Neural cell (in vitro differentiated cells): ENCODE measurements at regions not wholly inside any gene's neighbourhood (a gene's known extent, or its start where the extent isn't known, plus 50 kb on each side); places are given as distances from the start of the nearest gene placed in this dataset.
"Not testable (repeated sequence)": the region's sequence is repeated elsewhere in the genome, so short reads cannot be mapped to it uniquely, and the experiment has no call there.

Source experiments
- H2AFZ ChIP-seq: fragments of 200-600, 300-800 bp; sonication (generic), shearing (Covaris generic); 2 replicates; pipeline ENCODE4 v1.6.0; 2014; ENCODE audit warnings: low read depth, mild to moderate bottlenecking, antibody characterized with exemption, low read length, moderate library complexity
- H3F3A ChIP-seq: fragments of 200-600 bp; shearing (Covaris generic); 2 replicates; pipeline ENCODE4 v1.6.1; 2016; ENCODE audit warnings: mild to moderate bottlenecking, moderate library complexity, mixed read lengths, antibody characterized with exemption, low read length; ENCODE audit not compliant: insufficient read depth, poor library complexity, severe bottlenecking
- H3K27ac ChIP-seq: fragments of 200-600, 300-800 bp; sonication (generic), shearing (Covaris generic); 2 replicates; pipeline ENCODE4 v1.5.1; 2014; ENCODE audit warnings: mild to moderate bottlenecking, low read length, moderate library complexity
- H3K27me3 ChIP-seq: fragments of 300-800, 200-600 bp; sonication (generic), shearing (Covaris generic); 2 replicates; pipeline ENCODE4 v1.6.0; 2014; ENCODE audit warnings: mild to moderate bottlenecking, low read depth, low read length, moderate library complexity; ENCODE audit not compliant: insufficient read depth
- H3K36me3 ChIP-seq: fragments of 300-800, 200-600 bp; sonication (generic), shearing (Covaris generic); 2 replicates; pipeline ENCODE4 v1.5.1; 2014; ENCODE audit warnings: mild to moderate bottlenecking, antibody characterized with exemption, low read length, moderate library complexity; ENCODE audit not compliant: insufficient read depth
- H3K4me2 ChIP-seq: fragments of 300-800, 200-600 bp; sonication (generic), shearing (Covaris generic); 2 replicates; pipeline ENCODE4 v1.6.0; 2014; ENCODE audit warnings: mild to moderate bottlenecking, low read length
- H3K4me3 ChIP-seq: fragments of 300-800, 200-600 bp; sonication (generic), shearing (Covaris generic); 2 replicates; pipeline ENCODE4 v1.5.1; 2014; ENCODE audit warnings: mild to moderate bottlenecking, low read length, moderate library complexity
- H3K79me2 ChIP-seq: fragments of 200-600 bp; shearing (Covaris generic); replicated peaks from 2 replicates; pipeline ENCODE4 v1.6.0; 2014; ENCODE audit warnings: mild to moderate bottlenecking, low read length, moderate library complexity; ENCODE audit not compliant: insufficient read depth
- H3K9ac ChIP-seq: fragments of 300-800, 200-600 bp; sonication (generic), shearing (Covaris generic); 2 replicates; pipeline ENCODE4 v1.6.1; 2016; ENCODE audit warnings: mild to moderate bottlenecking, low read length, mixed read lengths
- H3K9me2 ChIP-seq: fragments of 200-600 bp; shearing (Covaris generic); 2 replicates; pipeline ENCODE4 v1.6.1; 2016; ENCODE audit warnings: mild to moderate bottlenecking, low read length, mixed read lengths; ENCODE audit not compliant: insufficient read depth
- H3K9me3 ChIP-seq: fragments of 200-600, 300-800 bp; sonication (generic), shearing (Covaris generic); 2 replicates; pipeline ENCODE4 v1.6.1; 2016; ENCODE audit warnings: mild to moderate bottlenecking, mixed run types, low read length, moderate library complexity, mixed read lengths
- H4K20me1 ChIP-seq: fragments of 200-600 bp; shearing (Covaris generic); 2 replicates; pipeline ENCODE4 v1.6.1; 2016; ENCODE audit warnings: mild to moderate bottlenecking, mixed run types; ENCODE audit not compliant: insufficient read depth
- CTCF ChIP-seq: fragments of 450-650 bp; IDR thresholded peaks from 2 replicates; pipeline ENCODE4 v1.5.1; 2014; ENCODE audit warnings: antibody characterized with exemption, mild to moderate bottlenecking, moderate library complexity; ENCODE audit not compliant: poor library complexity, severe bottlenecking
- EP300 ChIP-seq: fragments of 450-650 bp; conservative IDR thresholded peaks from 2 replicates; pipeline ENCODE4 v1.6.1; 2014; ENCODE audit warnings: antibody characterized with exemption, mild to moderate bottlenecking, moderate library complexity; ENCODE audit not compliant: poor library complexity, severe bottlenecking
- EZH2 ChIP-seq: fragments of 200-600, 300-800 bp; shearing (Covaris generic), sonication (generic); IDR thresholded peaks from 2 replicates; pipeline ENCODE4 v1.6.1; 2014; ENCODE audit warnings: antibody characterized with exemption, low read length, borderline replicate concordance, mild to moderate bottlenecking; ENCODE audit not compliant: insufficient read depth, poor library complexity, severe bottlenecking
- MXI1 ChIP-seq: fragments of 450-650 bp; conservative IDR thresholded peaks from 2 replicates; pipeline ENCODE4 v1.6.1; 2014; ENCODE audit warnings: antibody characterized with exemption, mild to moderate bottlenecking; ENCODE audit not compliant: poor library complexity, severe bottlenecking
- POLR2AphosphoS5 ChIP-seq: IDR thresholded peaks from 2 replicates; pipeline ENCODE4 v1.6.1; 2012
- RAD21 ChIP-seq: fragments of 450-650 bp; conservative IDR thresholded peaks from 2 replicates; pipeline ENCODE4 v1.6.1; 2014; ENCODE audit warnings: antibody characterized with exemption, mild to moderate bottlenecking, moderate library complexity
- REST ChIP-seq: IDR thresholded peaks from 2 replicates; pipeline ENCODE4 v1.6.1; 2012; ENCODE audit warnings: borderline replicate concordance
- SMC3 ChIP-seq: fragments of 450-650 bp; conservative IDR thresholded peaks from 2 replicates; pipeline ENCODE4 v1.6.1; 2014; ENCODE audit warnings: antibody characterized with exemption, mild to moderate bottlenecking, moderate library complexity; ENCODE audit not compliant: poor library complexity
- TAF1 ChIP-seq: IDR thresholded peaks from 2 replicates; pipeline ENCODE4 v1.6.1; 2012; ENCODE audit warnings: low read depth

GRCh38 chr7:54439391-54439790 lies 102.8 kb upstream of the VSTM2A start:
- H3K36me3 ChIP-seq: no peaks in the 10 kb centered on the region
- no peaks in the 10 kb centered on the region for H4K20me1 ChIP-seq
- TF ChIP-seq MXI1 (no peak), SMC3 (no peak), RAD21 (no peak), POLR2AphosphoS5 (no peak), CTCF (no peak), EZH2 (no peak), EP300 (no peak), TAF1 (no peak), REST (no peak)
- H3F3A ChIP-seq: no peaks in the 10 kb centered on the region
- no peak overlapping the region for H2AFZ ChIP-seq
- no peaks in the 10 kb centered on the region for H3K27me3 ChIP-seq
- H3K9ac ChIP-seq: no peak overlapping the region
- no peak overlapping the region for H3K4me2 ChIP-seq
- H3K79me2 ChIP-seq: no peaks in the 10 kb centered on the region
- H3K4me3 ChIP-seq: no peak overlapping the region
- no peak overlapping the region for H3K27ac ChIP-seq
- no peaks in the 10 kb centered on the region for H3K9me2 ChIP-seq
- H3K9me3 ChIP-seq: no peaks in the 10 kb centered on the region

- not testable (repeated sequence) for H3K9me2 ChIP-seq, H3F3A ChIP-seq, H3K9ac ChIP-seq, H3K36me3 ChIP-seq, H3K9me3 ChIP-seq, H3K79me2 ChIP-seq, H2AFZ ChIP-seq, H3K27ac ChIP-seq, H3K4me3 ChIP-seq, H4K20me1 ChIP-seq, H3K27me3 ChIP-seq, H3K4me2 ChIP-seq
These were observed 98.0 kb upstream of the VSTM2A start for GRCh38 chr7:54444046-54444686.

DNA sequence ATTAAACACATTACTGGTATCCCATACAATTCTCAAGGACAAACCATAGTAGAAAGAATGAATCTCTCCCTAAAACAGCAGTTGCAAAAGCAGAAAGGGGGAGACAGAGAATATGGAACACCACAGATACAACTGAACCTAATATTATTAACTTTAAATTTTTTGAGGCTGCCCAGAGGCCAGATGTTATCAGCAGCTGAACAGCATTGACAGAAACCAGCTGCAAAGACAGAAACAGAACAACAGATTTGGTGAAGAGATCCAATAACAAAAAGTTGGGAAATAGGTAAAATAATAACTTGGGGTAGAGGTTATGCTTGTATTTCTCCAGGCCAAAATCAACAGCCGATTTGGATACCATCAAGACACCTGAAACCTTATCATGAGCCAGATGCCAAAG lies 89.0 kb upstream of the VSTM2A start:
- H3K79me2 ChIP-seq, H3K27ac ChIP-seq, H2AFZ ChIP-seq, H3K36me3 ChIP-seq, H3K9me3 ChIP-seq, H3K27me3 ChIP-seq, H3K4me2 ChIP-seq, H4K20me1 ChIP-seq, H3K9ac ChIP-seq, H3K4me3 ChIP-seq, H3K9me2 ChIP-seq, H3F3A ChIP-seq: not testable (repeated sequence)

- not testable (repeated sequence) for H4K20me1 ChIP-seq, H2AFZ ChIP-seq, H3K9ac ChIP-seq, H3K79me2 ChIP-seq, H3K27me3 ChIP-seq, H3K4me3 ChIP-seq, H3K36me3 ChIP-seq, H3K9me2 ChIP-seq, H3K9me3 ChIP-seq, H3K27ac ChIP-seq, H3F3A ChIP-seq, H3K4me2 ChIP-seq
These were observed 87.5 kb upstream of the VSTM2A start for GRCh38 chr7:54454700-54455099.
